ENCODE measurements at regions not wholly inside any gene's neighbourhood (a gene's known extent, or its start where the extent isn't known, plus 50 kb on each side); places are given as distances from the start of the nearest gene placed in this dataset.
"Not testable (repeated sequence)": the region's sequence is repeated elsewhere in the genome, so short reads cannot be mapped to it uniquely, and the experiment has no call there.

DNA sequence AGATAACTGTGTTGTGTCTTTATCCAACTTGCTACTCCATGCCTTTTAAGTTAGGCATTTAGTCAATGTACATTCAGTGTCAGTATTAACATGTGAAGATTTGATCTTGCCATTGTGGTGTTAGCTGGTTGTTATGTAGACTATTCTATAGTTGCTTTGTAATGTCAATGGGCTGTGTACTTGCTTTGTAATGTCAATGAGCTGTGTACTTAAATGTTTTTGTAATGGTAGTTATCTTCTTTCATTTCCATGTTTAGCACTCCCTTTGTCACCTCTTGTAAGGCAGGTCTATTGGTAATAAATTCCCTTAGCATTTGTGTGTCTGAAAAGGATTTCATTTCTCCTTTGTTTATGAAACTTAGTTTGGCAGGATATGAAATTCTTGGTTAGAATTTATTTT, 53.4 kb downstream of the MC4R start:
- no peak for DNase-seq (ENCODE audit: low read depth)

DNA sequence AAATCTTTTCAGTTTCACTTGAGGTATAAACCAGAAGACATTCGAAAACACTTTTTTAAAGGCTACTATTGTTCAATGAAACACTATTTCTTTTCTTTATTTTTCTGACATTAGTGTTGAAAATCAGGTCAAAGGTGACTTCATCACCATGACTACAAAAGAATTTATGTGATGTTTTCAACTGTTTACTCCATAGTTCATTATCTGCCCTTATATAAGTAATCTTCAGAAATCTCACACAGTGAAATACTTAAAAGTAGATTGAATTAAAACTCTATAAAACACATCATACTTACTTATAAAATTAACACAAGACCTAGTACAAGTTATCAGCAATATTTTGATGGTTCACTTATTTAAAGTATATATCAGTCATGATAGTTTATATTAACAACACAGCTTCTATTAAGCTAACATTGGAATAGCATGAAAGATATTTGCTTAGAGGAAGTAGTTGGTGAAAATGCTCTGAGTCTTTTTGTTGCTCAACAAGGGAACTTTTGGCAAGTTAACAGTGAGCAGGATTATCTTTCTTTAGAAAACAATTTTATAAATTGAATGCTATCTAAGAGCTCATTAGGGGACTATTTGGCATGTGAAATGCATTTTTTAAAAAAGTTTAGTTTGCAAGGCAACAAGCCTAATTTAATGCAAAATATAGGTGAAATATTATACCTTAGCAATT, 60.8 kb downstream of the MC4R start:
- no peak for DNase-seq (ENCODE audit: low read depth)

DNA sequence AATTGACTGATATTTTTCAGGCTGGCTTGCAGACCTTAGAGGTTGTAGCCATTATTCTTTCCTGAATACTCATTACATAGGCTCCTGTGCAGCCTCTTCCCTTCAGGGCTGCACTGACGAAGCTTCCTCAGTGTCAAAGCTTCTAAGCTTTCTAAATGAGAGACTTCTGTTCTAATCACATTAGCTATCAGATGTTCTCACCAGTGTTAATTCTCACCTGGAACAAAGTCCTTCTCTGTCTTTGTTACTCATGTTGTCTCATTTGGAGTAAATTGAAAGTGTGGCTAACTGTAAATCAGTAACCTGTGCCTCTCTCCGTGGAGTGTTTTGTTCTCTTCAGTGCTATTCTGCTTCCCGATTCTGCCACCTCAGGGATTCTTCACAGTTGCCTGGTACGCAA, 76.9 kb downstream of the MC4R start:
- no peak for DNase-seq (ENCODE audit: low read depth)

DNA sequence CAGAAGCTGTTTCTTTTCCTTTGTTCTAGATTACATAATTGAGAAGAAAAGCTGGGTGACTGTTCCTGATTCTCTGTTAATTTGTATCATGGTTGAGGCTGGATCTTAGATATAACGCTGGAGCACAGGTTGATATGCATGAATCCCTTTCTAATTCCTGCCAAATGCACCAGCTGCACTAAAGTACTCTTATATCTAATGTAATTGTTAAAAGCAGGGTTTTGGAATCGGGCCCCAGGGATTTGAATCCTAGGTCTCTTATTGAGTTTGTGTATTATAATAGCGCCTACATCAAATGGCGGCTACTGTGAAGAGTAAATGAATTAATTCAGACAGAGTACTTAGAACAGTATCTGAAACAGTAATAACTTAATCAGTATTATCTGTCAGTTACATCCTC, 80.4 kb downstream of the MC4R start:
- DNase-seq (ENCODE audit: low read depth) = no peak

DNA sequence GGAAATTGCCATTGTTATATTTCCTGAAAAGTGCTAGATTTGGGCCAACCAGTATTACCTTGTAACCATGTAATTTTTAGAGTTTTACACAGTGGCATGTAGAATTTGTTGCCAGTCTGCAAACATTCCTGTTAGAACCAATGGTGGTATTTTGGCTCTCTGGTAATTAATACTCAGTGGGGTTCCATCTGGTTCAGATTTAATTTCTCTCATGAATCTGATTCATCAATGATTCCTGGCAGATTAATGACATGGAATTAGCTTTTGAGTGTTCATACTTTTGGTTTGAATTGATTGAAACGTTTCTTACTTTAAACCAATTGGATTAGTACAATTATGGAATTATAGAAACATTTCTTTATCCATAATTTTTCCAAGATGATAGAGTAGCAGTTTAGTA, 93.2 kb downstream of the MC4R start:
- DNase-seq (ENCODE audit: low read depth) = no peak

DNA sequence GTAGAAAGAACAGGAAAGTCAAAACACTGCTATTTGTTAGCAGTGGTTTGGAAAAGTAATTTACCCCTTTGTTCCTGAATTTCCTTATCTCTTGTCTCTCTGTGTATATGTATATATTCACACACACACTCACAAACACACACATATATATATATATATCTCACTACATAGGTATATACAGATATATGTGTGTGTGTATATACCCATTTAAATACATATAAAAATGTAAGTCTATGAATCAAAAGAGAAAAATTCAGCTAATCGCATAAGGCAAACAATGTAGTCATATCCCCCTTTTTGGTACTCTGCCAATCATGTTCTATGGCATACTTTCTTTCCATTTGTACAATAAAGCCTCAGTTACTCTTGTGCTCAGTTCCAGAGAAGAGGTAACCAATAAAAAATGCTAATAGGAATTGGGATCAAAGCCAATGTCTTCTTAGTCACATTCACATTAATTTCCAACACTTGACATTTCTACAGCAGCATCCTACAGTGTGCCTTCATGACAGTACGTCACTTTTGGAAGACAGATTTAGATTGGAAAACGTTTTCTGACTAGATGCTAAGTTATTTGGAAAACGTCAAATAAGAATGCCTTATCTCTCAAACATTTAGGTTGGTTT, 94.6 kb downstream of the MC4R start:
- no peak for DNase-seq (ENCODE audit: low read depth)

DNA sequence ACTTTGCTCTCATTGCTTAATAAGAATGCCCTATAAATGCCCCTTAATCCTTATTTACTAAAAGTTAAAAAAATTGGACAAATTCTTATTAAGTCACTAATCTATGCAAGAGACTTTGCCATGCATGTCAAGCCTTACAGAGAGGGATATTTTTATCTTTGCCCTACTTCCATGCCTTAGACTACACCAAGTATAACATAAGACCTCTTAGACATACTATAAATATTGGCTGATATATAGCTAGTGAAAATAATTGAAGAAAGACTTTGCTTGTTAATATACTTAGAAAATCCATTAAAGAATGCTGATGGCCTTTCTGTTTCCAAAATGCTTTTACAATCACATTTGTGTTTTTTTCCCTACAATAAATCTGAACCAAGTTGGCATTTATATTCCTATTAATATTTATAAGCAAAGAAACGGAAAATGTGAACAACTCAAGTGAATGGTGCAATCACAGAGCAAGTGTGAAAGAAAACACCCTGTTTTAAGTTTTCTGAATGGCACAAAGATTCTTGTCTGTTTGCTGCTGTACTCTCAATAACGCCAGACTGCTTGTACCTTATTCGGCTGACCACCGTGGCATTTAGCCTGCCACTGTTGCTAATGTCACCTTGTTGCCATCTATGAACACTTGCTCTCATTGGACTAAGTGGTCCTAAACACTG, 105.0 kb downstream of the MC4R start:
- DNase-seq (ENCODE audit: low read depth) = no peak

DNA sequence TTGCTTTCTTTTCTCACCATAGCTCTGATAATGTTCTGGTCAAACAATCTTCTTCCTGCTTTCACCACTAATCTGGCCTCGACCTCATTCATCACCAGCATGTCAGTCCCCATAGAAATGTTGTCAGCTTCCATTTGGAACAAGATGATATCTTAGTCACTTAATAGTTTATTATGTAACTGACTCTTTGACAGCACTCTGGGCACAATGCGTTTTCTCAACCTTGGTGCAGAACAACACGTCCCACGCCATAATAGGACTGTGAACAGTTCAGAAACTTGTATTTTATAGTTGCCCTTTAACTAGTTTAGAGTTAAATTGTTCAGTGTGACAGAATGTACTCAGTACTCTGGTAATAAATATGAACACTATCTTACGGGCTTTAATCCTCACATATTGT, 106.0 kb downstream of the MC4R start:
- DNase-seq (ENCODE audit: low read depth) = no peak

DNA sequence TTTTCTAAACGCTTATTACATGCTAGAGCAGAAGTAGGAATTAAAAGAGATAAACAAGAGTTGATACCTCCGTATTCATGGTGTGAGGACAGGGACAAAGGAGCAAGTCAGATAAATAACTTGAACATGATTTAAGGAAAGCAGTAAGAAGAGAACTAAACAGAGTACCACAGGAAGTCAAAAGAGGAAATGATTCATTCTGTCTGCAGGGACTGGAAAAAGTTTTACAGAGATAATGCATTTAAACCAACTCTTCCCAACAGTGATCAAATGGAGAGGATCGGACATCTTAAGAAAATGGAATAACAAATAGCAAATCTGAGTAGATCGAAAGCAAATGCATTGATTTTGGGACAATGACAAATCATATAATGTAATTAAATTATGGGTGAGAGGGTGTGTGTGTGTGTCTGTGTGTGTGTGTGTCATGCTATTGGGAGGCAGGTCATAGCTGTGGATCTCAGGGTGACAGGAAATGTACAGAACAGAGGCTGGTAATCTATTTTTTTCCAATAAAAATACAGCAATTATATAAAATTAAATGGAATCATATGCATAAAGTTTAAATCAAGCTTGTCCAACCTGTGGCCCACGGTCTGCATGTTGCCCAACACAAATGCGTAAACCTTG, 113.4 kb downstream of the MC4R start:
- no peak for DNase-seq (ENCODE audit: low read depth)

DNA sequence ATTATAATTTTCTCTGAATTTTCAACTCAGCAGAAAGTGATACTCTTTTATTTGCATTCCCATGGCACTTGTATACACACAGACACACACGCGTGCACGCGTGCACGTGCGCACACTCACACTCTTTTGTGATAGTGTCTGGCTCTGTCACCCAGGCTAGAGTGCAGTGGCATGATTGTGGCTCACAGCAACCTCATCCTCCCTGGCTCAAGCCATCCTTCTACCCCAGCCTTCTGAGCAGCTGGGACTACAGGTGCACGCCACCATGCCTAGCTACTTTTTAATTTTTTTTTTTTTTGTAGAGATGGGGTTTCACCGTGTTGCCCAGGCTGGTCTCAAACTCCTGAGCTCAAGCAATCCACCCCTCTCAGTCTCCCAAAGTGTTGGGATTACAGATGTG, 123.2 kb downstream of the MC4R start:
- no peak for DNase-seq (ENCODE audit: low read depth)

DNA sequence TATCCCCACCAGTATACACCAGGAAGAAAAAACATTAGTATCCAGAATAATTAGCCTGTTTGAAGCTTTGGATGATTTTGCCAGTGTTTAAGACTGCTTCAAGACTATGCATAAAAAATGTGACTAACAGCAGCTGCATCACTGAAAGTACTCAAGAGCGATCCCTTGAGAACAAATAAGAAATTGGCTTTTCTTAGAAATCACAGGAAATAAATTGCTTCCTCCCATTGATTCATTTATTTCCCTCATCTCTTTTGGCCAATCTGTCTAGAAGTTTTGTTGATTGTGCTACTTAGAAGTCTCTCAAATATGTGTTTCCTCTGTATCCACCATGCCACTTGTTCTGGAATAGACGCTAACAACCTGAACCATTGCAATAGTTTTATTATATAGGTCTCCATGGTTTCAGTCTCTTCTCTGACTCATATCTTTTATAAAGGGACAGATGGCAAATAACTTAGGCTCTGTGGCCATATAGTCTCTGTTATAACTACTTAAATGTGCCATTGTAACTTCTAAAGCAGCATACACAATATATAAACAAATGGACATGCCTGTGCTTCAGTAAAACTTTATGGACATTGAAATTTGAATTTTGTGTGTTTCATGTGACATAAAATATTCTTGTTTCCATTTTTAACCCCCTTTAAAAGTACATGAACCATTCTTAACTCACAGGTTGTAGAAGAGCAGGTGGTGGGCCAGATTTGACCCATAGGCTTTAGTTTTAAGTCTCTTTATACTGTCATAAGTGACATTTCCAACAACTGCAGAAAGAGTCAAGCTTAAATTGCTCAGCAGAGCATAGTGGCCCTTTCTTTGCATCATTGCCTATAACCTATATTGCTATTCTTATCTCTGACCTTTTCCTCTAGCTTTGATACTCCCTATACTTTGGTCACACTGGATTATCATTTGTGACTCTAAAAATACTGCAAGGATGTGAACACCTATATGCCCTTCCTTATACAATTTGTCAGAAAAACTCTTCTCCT, 123.9 kb downstream of the MC4R start:
- no peak for DNase-seq (ENCODE audit: low read depth)

DNA sequence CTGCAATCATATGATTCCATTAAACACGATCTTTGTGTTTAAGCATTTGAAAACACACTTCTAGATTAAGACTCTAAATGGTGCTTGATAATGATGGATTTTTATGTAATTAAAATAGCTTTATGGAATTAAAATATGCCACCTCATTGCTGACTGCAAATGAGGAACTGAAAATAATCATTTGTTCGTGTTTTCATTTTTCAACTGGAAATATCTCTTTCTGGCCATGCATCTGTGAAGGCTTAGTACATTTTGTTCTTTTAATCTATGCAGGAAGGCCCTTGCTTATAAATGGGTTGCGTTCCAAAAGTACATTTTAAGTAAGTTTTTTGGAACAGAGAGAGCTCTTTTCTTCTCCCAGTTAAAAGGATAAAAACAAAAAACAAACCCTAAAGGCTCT, 125.5 kb downstream of the MC4R start:
- DNase-seq (ENCODE audit: low read depth) = no peak

DNA sequence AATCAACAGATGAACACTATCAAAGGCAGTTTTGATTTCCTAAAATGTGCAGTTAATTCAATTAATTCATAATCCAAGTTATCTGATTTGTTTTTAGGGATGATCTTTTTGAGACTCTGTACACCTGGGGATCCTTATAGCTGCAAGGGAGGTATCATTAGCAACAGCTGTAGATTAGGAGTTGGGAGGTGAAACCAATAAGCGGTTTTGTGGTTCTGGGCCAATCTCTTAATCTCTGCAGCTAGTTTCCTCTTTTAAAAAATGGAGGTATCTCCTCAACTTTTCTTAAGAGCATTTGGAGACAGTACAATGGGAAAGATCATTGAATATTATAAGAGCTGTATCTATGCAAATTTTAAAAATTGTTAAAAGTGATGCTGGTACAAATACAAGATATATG, 126.0 kb downstream of the MC4R start:
- DNase-seq (ENCODE audit: low read depth) = no peak

DNA sequence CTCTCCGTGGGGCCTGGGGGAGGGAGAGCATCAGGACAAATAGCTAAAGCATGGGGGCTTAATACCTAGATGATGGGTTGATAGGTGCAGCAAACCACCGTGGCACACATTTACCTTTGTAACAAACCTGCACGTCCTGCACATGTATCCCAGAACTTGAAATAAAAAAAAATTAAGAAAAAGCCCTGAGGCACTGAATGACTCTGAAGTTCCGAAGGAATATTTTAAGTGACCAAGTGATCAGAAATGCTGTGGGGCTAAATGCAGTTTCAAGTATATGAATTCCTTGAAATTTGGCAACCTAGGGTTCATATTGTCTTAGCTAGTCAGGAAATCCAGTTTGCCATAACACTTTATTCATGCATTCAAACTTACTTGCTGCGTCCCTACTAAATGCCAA, 127.5 kb downstream of the MC4R start:
- DNase-seq (ENCODE audit: low read depth) = no peak

DNA sequence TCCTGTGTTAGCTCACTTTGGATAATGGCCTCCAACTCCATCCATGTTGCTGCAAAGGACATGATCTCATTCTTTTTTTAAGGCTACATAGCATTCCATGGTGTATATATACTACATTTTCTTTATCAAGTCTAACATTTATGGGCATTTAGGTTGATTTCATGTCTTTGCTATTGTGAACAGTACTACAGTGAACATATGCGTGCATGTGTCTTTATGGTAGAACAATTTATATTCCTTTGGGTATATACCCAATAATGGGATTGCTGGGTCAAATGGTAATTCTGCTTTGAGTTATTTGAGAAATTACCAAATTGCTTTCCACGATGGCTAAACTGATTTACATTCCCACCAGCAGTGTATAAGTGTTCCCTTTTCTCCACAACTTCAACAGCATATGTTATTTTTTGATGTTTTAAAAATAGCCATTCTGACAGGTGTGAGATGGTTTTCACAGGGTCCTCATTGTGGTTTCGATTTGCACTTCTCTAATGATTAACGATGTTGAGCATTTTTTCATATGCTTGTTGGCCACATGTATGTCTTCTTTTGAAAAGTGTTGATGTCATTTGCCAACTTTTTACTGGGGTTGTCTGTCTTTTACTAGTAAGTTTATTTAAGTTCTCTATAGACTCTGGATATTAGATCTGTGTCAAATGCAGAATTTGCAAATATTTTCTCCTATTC, 133.4 kb downstream of the MC4R start:
- DNase-seq (ENCODE audit: low read depth) = not testable (repeated sequence)

DNA sequence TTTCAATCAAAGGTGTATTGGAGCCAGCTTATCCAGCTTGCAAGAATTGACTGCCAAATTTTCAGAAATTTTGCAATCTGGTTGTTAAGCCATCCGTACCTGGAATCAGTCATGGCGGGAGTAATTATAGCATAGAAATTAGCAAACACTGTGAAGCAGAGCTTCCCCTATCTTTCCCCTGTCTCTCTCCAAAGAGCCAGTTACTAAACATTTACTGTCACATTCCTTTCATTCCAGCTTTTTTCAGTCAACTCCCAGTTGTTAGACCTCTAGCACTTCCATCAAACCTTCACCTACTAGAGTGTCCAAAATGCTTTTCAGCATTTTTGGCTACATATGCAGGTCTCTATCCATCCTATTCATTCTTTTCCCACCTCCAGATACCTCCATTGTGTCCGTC, 137.4 kb downstream of the MC4R start:
- no peak for DNase-seq (ENCODE audit: low read depth)

DNA sequence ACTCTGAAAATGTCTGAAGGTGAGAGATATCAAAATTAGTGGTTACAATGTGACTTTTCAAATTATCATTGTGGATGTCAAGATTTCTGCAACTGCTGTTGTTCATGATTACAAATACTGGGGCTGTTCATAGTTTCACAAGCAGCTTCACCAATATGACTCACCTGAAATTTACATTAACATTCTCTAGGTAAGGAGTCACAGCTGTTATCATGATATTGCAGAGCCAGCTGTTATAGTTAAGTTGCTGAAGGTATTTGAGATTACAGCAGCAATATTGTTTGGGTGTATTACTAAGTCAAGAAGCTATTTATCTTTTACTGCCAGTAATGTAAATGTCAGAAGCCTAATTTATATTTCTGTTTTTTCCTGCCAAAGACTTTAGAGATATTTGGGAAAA, 140.0 kb downstream of the MC4R start:
- DNase-seq (ENCODE audit: low read depth) = no peak

DNA sequence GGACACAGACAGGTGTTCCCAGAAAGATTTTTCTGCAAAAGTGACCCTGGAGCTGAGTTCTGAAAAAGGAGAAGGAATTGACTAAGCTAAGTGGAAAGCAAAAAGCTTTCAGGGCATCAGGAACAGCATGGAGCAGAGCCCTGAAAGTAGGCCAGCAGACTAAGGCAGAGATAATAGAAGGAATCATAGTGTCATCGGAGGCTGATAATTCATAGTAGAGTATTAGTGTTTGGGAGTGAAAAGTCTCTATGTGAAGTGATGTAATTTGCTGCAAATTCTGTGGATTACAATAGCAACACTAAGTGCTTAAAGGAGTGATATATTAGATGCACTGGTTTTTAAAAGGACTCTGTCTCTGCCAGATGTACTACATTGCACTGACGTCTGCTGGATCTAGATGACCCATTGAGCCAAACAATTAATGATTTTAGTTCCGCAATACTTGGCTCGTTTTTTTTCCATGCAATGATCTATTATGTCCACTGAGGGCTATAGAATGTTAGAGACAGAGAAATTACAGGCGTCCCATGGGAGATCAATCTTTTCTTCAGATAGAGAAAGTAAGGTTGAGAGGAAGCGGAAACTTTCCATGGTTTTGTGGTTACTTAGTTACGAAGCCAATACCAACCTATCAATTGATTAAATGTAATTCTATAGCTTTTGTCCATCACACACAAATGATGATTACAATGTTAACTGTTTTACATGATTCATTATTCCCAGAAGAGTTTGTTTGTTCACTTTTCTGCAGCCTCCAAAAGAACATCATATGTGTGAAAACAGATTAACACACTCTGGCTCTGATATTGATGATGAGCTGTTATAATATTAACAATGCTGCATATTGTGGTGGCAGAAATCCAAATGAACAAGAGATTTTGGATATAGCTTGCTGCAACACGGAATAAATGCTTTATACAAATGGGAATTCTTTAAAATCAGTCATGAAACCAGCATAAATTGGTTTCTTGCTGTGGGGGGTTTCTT, 143.7 kb downstream of the MC4R start:
- DNase-seq (ENCODE audit: low read depth) = no peak

DNA sequence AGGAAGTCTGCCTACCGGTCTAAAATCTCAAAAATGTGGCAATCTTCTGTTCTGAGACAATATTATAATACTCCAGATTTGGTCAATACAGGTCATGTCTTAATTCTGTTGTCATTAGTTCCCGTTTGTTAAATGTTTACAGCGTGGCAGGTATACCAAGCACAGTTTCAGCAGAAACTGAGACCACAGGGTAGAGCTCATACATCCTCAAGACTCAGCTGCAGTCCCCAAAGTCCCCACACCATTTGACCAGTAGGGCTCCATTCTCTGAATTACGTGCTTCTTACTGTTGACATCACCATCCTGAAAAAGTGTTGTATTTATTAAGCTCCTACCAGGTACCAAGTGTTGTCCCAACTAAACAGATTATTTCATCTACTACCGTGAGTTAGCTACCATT, 157.1 kb downstream of the MC4R start:
- no peak for DNase-seq (ENCODE audit: low read depth)

DNA sequence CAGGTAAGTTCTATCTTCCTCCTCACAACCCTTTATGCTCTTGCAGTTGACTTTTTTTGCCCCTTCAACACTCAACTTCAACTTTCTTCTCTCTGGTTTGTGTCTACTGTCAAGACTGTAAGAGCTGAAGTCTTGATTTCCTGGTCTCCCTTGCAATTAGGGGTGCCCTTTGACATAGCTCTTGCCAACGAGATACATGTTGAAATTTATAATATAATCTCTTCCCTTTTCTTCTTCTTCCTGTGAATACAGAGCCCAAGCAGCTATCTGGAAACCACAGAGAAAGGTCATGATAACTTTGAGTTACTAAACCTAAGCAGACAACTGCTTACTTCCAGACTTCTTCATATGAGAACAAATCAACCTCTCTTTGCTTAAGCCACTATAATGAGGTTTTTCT, 163.5 kb downstream of the MC4R start:
- DNase-seq (ENCODE audit: low read depth) = no peak

Data from stimulated activated CD8-positive, alpha-beta memory T cell treated with anti-CD3 and anti-CD28 coated beads, Interleukin-15, amount 100 ng/mL, for 1 hour (primary cell).